SK-N-SH (cell line): ENCODE measurements at regions not wholly inside any gene's neighbourhood (a gene's known extent, or its start where the extent isn't known, plus 50 kb on each side); places are given as distances from the start of the nearest gene placed in this dataset.

Experiments
- CTCF ChIA-PET: fragments of 300-600, 350-600 bp; formaldehyde crosslinking; extraction: SDS; loops from one replicate; lab custom pipeline; 2021; lab: Yijun Ruan, JAX
- POLR2A ChIA-PET: fragments of 350-600 bp; sonication (Branson Sonifier 250); formaldehyde crosslinking; extraction: SDS; loops from one replicate; lab custom pipeline; 2020; ENCODE audit warnings: antibody characterized with exemption, inconsistent platforms; lab: Yijun Ruan, JAX
- DNase-seq: peaks from one replicate; pipeline ENCODE4 v3.0.0; 2012
- H2AFZ ChIP-seq: fragments of 200-600 bp; sonication (generic); 2 replicates; pipeline ENCODE4 v1.8.1; 2016; ENCODE audit warnings: antibody characterized with exemption, mild to moderate bottlenecking, low read depth
- H3F3A ChIP-seq: fragments of 200-600 bp; sonication (generic); replicated peaks from 2 replicates; pipeline ENCODE3; 2016; ENCODE audit warnings: antibody characterized with exemption, mild to moderate bottlenecking; ENCODE audit not compliant: insufficient read depth
- H3K27ac ChIP-seq, 2 experiments: fragments of 200-500 bp in 1 of 2; fragments of 200-600 bp in 1 of 2; sonication (Bioruptor generic) in 1 of 2; sonication (generic), shearing (Covaris generic) in 1 of 2; 2 replicates each; pipeline versions ENCODE4 v1.5.1 to v1.6.1; 2014 to 2016; ENCODE audit warnings: low read depth in 2 of 2, inconsistent platforms in 1 of 2, low read length in 1 of 2, mild to moderate bottlenecking in 1 of 2, mixed read lengths in 1 of 2
- H3K27me3 ChIP-seq: fragments of 200-600 bp; sonication (generic), shearing (Covaris generic); 2 replicates; pipeline ENCODE4 v1.6.1; 2016; ENCODE audit warnings: mixed run types; ENCODE audit not compliant: insufficient read depth
- H3K36me3 ChIP-seq, 2 experiments: fragments of 200-500 bp in 1 of 2; fragments of 200-600 bp in 1 of 2; sonication (Bioruptor generic) in 1 of 2; sonication (generic) in 1 of 2; replicated peaks in 1 of 2; 2 replicates each; pipeline versions ENCODE3 to v1.5.1; 2014 to 2016; ENCODE audit warnings: low read length in 1 of 2, mild to moderate bottlenecking in 1 of 2; ENCODE audit not compliant: insufficient read depth in 2 of 2, control insufficient read depth in 1 of 2
- H3K4me1 ChIP-seq, 2 experiments: fragments of 200-500 bp in 1 of 2; fragments of 200-600 bp in 1 of 2; sonication (Bioruptor generic) in 1 of 2; sonication (generic), shearing (Covaris generic) in 1 of 2; 2 replicates each; pipeline versions ENCODE4 v1.5.1 to v1.6.1; 2014 to 2016; ENCODE audit warnings: low read depth in 1 of 2, low read length in 1 of 2, mixed run types in 1 of 2; ENCODE audit not compliant: insufficient read depth in 2 of 2, control insufficient read depth in 1 of 2
- H3K4me2 ChIP-seq: fragments of 200-600 bp; sonication (generic), shearing (Covaris generic); 2 replicates; pipeline ENCODE4 v1.6.1; 2017; ENCODE audit warnings: mixed run types
- H3K4me3 ChIP-seq, 2 experiments: fragments of 200-500 bp in 1 of 2; fragments of 200-600 bp in 1 of 2; sonication (Bioruptor generic) in 1 of 2; sonication (generic), shearing (Covaris generic) in 1 of 2; 2 replicates each; pipeline versions ENCODE4 v1.5.1 to v1.8.1; 2014 to 2016; ENCODE audit warnings: low read depth in 2 of 2, inconsistent platforms in 1 of 2, low read length in 1 of 2, mild to moderate bottlenecking in 1 of 2, mixed read lengths in 1 of 2, moderate library complexity in 1 of 2
- H3K79me2 ChIP-seq: fragments of 200-600 bp; sonication (generic); 2 replicates; pipeline ENCODE4 v1.8.1; 2017; ENCODE audit warnings: mild to moderate bottlenecking; ENCODE audit not compliant: insufficient read depth
- H3K9ac ChIP-seq: fragments of 200-600 bp; sonication (generic); 2 replicates; pipeline ENCODE4 v1.6.1; 2017; ENCODE audit warnings: mixed run types
- H3K9me2 ChIP-seq: fragments of 200-600 bp; sonication (generic); 2 replicates; pipeline ENCODE4 v1.6.1; 2017; ENCODE audit warnings: mixed run types
- H3K9me3 ChIP-seq: fragments of 200-600 bp; sonication (generic); 2 replicates; pipeline ENCODE4 v1.6.1; 2017; ENCODE audit warnings: mixed run types, mild to moderate bottlenecking, moderate library complexity
- H4K20me1 ChIP-seq: fragments of 200-600 bp; sonication (generic); 2 replicates; pipeline ENCODE4 v1.6.1; 2017; ENCODE audit warnings: mild to moderate bottlenecking, mixed run types; ENCODE audit not compliant: insufficient read depth
- CHD2 ChIP-seq: fragments of 150-350 bp; IDR thresholded peaks from 2 replicates; pipeline ENCODE4 v1.6.1; 2018; ENCODE audit warnings: low read length; ENCODE audit not compliant: partially characterized antibody
- CTCF ChIP-seq: fragments of 200-600 bp; sonication (generic); IDR thresholded peaks from 2 replicates; pipeline ENCODE4 v1.6.1; 2017; ENCODE audit warnings: antibody characterized with exemption, mild to moderate bottlenecking, moderate library complexity
- ELF1 ChIP-seq: IDR thresholded peaks from 2 replicates; pipeline ENCODE4 v1.4.0; 2012
- EZH2phosphoT487 ChIP-seq: fragments of 200-600 bp; sonication (generic); IDR thresholded peaks from 2 replicates; pipeline ENCODE4 v1.6.1; 2017; ENCODE audit warnings: low read depth, mixed run types, mild to moderate bottlenecking, antibody characterized with exemption, moderate library complexity, borderline replicate concordance
- FOXM1 ChIP-seq: IDR thresholded peaks from 2 replicates; pipeline ENCODE4 v1.4.0; 2012; ENCODE audit warnings: low read depth, mild to moderate bottlenecking
- GABPA ChIP-seq: IDR thresholded peaks from 2 replicates; pipeline ENCODE4 v1.4.0; 2012; ENCODE audit warnings: low read depth, mild to moderate bottlenecking
- JUND ChIP-seq: IDR thresholded peaks from 2 replicates; pipeline ENCODE4 v1.4.0; 2012
- MEF2A ChIP-seq: IDR thresholded peaks from 2 replicates; pipeline ENCODE4 v1.4.0; 2012; ENCODE audit warnings: low read depth, borderline replicate concordance
- RAD21 ChIP-seq: IDR thresholded peaks from 2 replicates; pipeline ENCODE4 v1.6.1; 2012; ENCODE audit warnings: mild to moderate bottlenecking, low read length
- RFX5 ChIP-seq: IDR thresholded peaks from 2 replicates; pipeline ENCODE4 v1.6.1; 2012; ENCODE audit warnings: mild to moderate bottlenecking, improper control_type of control experiment, low read length
- RXRA ChIP-seq: IDR thresholded peaks from 2 replicates; pipeline ENCODE4 v1.4.0; 2012; ENCODE audit warnings: low read depth, mild to moderate bottlenecking, borderline replicate concordance
- TCF12 ChIP-seq: IDR thresholded peaks from 2 replicates; pipeline ENCODE4 v1.4.0; 2012
- YY1 ChIP-seq: IDR thresholded peaks from 2 replicates; pipeline ENCODE4 v1.4.0; 2012; ENCODE audit warnings: low read depth, mild to moderate bottlenecking
- WGBS: methylation state at CpG from one replicate; pipeline ENCODE4 v1.1.6; 2017; ENCODE audit warnings: low lambda C conversion rate; 5-methylcytosine and 5-hydroxymethylcytosine counted together
- TF ChIP-seq, protein P1 (sequence below): IDR thresholded peaks from 2 replicates; pipeline ENCODE4 v1.6.1; 2012; ENCODE audit warnings: mild to moderate bottlenecking, low read depth, low read length, moderate library complexity
- TF ChIP-seq, protein P2 (sequence below): IDR thresholded peaks from 2 replicates; pipeline ENCODE4 v1.4.0; 2012; ENCODE audit warnings: low read depth, borderline replicate concordance

DNA sequence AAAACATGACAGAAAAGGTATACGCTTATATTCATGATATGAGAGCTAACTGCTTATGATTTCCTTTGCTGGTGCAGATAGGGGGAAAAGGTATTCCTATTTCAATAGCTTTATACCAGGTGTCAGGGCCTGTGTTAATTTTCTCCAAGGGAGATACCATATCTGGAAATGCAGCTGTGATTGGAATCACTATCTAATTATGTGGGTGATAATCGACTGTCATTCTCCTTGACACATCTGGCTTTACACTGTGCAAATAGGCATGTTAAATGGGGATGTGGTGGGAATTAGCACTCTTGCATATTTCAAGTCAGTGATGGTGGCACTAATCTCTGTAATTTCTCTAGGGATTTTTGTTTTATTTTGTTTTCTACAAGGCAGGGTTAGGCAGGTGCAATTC, 611.1 kb downstream of the CDH9 start (continued):
- TF ChIP-seq, protein P1, sequence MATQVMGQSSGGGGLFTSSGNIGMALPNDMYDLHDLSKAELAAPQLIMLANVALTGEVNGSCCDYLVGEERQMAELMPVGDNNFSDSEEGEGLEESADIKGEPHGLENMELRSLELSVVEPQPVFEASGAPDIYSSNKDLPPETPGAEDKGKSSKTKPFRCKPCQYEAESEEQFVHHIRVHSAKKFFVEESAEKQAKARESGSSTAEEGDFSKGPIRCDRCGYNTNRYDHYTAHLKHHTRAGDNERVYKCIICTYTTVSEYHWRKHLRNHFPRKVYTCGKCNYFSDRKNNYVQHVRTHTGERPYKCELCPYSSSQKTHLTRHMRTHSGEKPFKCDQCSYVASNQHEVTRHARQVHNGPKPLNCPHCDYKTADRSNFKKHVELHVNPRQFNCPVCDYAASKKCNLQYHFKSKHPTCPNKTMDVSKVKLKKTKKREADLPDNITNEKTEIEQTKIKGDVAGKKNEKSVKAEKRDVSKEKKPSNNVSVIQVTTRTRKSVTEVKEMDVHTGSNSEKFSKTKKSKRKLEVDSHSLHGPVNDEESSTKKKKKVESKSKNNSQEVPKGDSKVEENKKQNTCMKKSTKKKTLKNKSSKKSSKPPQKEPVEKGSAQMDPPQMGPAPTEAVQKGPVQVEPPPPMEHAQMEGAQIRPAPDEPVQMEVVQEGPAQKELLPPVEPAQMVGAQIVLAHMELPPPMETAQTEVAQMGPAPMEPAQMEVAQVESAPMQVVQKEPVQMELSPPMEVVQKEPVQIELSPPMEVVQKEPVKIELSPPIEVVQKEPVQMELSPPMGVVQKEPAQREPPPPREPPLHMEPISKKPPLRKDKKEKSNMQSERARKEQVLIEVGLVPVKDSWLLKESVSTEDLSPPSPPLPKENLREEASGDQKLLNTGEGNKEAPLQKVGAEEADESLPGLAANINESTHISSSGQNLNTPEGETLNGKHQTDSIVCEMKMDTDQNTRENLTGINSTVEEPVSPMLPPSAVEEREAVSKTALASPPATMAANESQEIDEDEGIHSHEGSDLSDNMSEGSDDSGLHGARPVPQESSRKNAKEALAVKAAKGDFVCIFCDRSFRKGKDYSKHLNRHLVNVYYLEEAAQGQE = no peak

- POLR2A ChIA-PET = no interaction called here
- no peak overlapping the region for H3K27ac ChIP-seq
- no peaks in the 10 kb centered on the region for H3F3A ChIP-seq
- no peak overlapping the region for H3K9ac ChIP-seq
- H3K4me3 ChIP-seq = no peak overlapping the region
- CTCF ChIA-PET = no interaction called here
- no peak for TF ChIP-seq CHD2
- no peak for TF ChIP-seq ELF1
- no peak for TF ChIP-seq YY1
- no peak for TF ChIP-seq EZH2phosphoT487
- TF ChIP-seq RAD21 = no peak
- no peak for TF ChIP-seq RFX5
- TF ChIP-seq TCF12 = no peak
- no peak for TF ChIP-seq RXRA
- TF ChIP-seq, protein P2, sequence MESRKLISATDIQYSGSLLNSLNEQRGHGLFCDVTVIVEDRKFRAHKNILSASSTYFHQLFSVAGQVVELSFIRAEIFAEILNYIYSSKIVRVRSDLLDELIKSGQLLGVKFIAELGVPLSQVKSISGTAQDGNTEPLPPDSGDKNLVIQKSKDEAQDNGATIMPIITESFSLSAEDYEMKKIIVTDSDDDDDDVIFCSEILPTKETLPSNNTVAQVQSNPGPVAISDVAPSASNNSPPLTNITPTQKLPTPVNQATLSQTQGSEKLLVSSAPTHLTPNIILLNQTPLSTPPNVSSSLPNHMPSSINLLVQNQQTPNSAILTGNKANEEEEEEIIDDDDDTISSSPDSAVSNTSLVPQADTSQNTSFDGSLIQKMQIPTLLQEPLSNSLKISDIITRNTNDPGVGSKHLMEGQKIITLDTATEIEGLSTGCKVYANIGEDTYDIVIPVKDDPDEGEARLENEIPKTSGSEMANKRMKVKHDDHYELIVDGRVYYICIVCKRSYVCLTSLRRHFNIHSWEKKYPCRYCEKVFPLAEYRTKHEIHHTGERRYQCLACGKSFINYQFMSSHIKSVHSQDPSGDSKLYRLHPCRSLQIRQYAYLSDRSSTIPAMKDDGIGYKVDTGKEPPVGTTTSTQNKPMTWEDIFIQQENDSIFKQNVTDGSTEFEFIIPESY = no peak
- TF ChIP-seq CTCF = no peak
- TF ChIP-seq GABPA = no peak
- no peak for TF ChIP-seq MEF2A
- TF ChIP-seq JUND = no peak
- TF ChIP-seq FOXM1 = no peak
- TF ChIP-seq, all 33 proteins: peak for 0
- Histone ChIP-seq H3K9me2 (no peaks in the 10 kb centered on the region; the same call in 1 of the 2 replicates), H3K9me3 (no peaks in the 10 kb centered on the region), H3K27me3 (no peaks in the 10 kb centered on the region), H2AFZ (no peak overlapping the region), H4K20me1 (no peaks in the 10 kb centered on the region), H3K36me3 (no peaks in the 10 kb centered on the region), H3K4me2 (no peak overlapping the region), H3K79me2 (no peaks in the 10 kb centered on the region), H3K4me1 (no peaks in the 10 kb centered on the region)
- no peak for DNase-seq
- WGBS = 7% methylated on average over 1 of the region's 1 CpG
These were observed 618.4 kb downstream of the CDH9 start for GRCh38 chr5:26419987-26420386.
